NCI-H2227 (cell line): ENCODE measurements at regions not wholly inside any gene's neighbourhood (a gene's known extent, or its start where the extent isn't known, plus 50 kb on each side); places are given as distances from the start of the nearest gene placed in this dataset.

ENCODE experiments used
- DNase-seq: peaks from one replicate; lab custom pipeline; 2025; ENCODE audit not compliant: unreplicated experiment; lab: John Stamatoyannopoulos, UW

DNA sequence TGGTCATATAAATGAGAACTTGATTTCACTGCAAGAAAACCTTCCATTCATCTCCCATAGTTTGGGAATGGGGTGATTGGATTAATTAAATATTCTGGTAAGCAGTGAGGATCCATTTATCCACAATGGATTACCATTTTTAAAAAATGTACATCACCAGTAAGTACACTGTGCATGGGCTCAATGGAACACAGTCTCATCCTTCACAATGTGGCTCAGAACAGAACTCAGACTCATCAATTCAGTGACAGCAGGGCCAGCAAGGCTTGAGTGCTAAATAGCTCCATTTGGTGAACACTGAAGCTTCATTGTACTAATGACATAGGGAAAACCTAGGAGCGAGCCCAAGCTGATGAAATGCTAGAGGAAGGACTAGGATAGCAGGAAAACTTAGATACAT is 223.8 kb downstream of the CMPK2 start:
- DNase-seq: no peak

- DNase-seq: no peak
These were observed 221.4 kb downstream of the CMPK2 start for GRCh38 chr2:6644261-6644660.

- DNase-seq: no peak
These were observed 220.7 kb downstream of the CMPK2 start for GRCh38 chr2:6645004-6645403.

- DNase-seq: no peak
These were observed 220.0 kb downstream of the CMPK2 start for GRCh38 chr2:6645672-6646071.

- no peak for DNase-seq
These were observed 218.7 kb downstream of the CMPK2 start for GRCh38 chr2:6647046-6647445.

- no peak for DNase-seq
These were observed 217.0 kb downstream of the CMPK2 start for GRCh38 chr2:6648596-6649247.

GRCh38 chr2:6650311-6650710 is 215.4 kb downstream of the CMPK2 start:
- DNase-seq: no peak

DNA sequence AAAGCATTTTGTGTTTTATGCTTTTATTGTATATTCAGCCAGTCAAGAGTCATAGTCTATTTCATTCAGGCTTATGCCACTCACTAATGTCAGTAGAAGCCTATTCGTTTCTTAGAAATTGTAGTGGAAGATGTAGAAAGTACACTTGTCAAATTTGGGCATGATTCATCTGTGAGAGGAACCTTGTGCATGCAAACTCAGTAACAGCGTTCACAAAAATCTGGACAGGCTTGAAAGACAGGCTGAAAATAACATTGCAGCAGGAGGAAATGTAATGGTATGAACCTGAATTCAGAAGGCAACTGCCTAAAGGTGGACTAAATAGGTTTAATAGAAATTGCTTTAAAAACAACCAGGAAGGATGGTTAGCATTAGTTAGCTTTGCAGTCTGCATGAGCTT is 213.5 kb downstream of the CMPK2 start:
- DNase-seq: no peak

- peak; percentile 44 for DNase-seq
These were observed 212.4 kb downstream of the CMPK2 start for GRCh38 chr2:6653281-6653750.

GRCh38 chr2:6654279-6654678 is 211.4 kb downstream of the CMPK2 start:
- DNase-seq: no peak

- DNase-seq: no peak
These were observed 209.1 kb downstream of the CMPK2 start for GRCh38 chr2:6656633-6657032.

DNA sequence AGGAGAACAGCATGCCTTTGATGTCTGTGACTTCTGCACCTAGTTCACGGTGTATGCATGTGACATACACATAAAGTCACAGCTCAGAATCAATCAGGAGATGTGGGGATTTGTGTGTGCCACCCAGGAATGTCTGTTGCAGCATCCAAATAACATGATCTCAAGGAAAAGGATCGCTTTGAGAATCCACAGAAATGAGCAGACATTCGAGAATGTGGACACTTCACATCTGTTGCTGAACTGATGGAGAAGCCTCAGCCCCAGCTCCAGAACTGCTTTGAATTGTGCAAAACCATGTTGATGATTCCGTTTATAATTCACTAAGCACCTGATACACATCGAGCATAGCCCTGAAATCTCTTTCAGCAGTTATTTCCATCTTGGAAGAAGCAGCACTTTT is 208.6 kb downstream of the CMPK2 start:
- no peak for DNase-seq

DNA sequence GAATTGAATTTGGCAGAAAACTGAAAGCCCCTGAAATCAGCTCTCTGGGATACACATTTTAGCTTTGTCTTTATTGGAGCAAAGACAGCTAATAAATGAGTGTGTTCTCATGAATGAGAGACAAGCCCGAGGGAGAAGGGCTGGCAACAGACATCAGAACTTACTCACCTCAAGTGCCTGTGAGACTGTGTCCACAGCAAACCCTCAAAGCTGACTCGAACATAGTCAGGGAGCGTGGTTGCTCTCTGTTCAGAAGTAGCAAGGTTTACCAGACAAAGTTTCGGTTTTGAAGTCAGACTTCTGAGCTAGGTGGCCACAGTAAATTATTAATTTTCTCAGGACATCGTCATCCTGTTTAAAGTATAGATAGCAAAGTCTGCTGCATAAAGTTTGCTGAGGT is 207.9 kb downstream of the CMPK2 start:
- no peak for DNase-seq

DNA sequence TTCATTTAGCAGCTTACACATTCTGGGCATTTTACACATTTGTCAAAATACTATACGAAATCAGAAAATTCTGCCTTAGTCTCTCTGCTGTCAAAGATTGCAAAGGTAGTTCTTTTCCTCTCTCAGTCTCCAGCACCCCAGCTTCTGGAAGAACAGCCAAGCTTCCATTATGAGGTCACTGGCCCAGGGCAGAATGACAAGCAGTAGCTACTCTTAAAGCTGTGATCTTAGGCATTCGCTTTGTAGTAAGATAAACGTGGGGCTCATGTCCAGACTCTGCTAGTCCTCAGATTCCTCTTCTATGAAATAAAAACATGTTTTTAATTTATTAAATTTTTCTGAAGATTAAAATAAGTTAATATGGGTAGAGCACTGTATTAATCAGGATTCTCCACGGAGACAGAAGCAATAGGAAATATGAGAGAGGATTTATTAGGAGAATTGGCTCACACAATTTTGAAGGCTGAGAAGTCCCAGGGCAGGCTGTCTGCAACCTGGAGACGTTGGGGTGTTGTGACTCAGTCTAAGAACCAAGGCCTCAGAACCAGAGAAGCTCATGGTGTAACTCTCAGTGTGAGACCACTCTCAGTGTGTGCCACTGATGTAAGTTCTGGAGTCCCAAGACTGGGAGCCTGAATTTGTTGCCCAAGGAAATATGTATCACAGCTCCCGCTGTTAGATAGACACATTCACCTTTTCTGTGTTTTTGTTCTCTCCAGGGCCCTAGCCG is 201.2 kb downstream of the CMPK2 start:
- DNase-seq: no peak

DNA sequence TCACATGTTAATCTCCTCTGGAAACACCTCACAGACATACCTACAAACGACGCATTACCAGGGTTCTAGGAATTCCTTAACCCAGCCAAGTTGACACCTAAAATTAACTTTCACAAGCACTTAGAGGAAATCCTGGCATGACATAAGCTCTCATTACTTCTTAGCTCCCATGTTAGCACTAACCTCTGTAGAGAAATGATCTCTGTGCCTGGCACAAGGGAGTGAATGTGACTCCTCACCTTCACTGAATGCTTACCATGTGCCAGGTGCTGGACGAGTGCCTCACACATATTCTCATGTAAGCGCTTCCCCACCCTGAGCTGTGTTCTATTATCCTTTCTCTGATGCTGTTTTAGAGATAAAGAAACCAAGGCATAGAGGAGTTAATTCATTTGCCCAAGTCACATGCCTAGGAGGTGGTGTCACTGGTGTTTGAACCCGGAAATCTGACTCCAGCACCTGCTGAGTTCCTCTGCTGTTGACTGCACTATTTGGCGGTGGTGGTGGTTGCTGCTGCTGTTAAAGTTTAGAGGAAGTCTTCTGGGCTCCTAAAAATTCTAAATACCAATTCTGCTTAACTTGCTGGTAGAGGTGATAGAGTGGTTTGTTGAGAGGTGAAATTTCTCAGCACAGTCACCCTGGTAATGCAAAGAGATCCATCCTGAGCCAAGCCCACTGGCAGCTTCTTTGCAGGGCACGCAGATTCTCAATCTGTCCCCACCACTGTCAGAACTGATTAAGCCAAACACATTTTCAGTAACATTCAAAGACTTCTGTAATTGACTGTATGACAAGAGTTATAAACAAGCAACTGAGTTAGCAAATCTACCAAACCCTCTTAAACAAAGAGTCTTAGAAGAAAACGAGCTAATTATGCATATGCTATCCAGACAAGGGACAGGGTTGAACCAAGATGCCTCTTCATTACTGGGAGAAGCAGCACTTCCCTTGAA is 200.3 kb downstream of the CMPK2 start:
- DNase-seq: no peak

DNA sequence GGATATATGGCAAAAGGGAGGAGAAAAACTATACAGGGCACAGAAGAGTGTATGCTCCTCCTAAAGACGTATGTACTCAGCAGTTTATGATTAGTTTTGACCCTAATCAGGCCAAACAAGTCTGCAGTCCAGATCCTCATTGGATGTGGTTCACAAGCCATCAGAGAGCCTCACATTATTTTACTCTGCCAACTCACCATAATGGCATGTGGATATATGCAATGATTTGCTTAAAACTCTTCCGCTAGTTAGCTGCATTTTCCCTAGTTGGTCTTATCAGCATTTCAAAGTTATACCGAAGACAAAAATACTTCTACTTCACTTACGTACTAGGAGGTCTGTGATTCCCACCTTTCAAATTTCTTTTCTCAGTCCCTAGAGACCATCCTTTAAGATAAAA is 198.4 kb downstream of the CMPK2 start:
- no peak for DNase-seq

DNA sequence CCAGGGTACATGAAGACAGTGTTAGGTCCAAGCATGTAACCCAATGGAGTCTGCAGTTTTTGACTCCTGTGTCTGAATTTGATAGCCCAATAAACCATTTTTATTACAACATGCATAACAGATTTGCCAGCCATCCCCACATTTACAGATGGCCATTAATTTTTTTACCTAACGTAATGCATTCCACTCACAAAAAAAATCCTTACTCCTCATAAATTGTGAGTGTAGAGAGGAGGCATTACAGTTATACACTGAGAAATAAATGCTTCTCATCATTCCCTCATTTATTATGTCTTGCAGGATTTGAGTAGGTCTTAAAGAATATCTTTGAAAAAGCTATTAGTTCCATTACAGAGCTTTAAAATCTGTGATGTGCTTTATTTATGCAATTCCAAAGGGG is 193.8 kb downstream of the CMPK2 start:
- no peak for DNase-seq

DNA sequence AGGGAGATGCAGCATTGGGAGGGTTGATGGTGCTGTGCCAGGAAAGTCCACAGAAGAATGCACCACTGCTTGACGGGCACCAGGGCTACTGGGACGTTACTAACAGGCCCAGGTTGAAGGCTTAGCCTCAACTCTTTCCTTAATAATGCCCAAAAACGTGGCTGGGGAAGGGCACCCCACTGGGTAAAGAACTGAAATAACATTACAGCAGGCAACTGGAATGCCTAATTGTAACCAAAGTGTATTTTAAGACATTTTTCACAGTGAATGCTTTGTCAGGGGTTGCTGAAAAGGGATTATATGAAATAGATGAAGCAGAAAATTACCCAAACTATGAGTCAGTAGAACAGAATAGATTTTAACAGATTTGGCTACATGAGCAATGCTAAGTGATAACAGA is 191.3 kb downstream of the CMPK2 start:
- DNase-seq: no peak

DNA sequence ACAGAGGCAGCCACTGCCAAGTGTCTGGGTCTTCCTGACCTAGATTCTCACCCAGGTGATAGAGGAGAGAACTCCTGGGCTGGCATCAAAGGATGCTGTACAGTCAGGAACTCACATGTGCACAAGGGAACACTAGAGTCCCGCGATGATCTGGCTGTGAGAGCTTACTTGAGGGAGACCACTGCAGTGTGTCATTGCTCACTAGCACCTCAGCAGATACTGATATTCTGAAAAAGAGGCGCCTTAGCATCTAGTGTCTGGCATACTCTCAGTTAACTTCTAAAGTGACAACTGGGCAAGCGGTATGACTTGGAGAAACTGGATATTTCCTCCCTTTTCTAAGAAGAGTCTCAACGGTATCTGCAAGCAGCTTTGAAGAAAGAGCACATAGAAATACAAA is 189.9 kb downstream of the CMPK2 start:
- DNase-seq: no peak

DNA sequence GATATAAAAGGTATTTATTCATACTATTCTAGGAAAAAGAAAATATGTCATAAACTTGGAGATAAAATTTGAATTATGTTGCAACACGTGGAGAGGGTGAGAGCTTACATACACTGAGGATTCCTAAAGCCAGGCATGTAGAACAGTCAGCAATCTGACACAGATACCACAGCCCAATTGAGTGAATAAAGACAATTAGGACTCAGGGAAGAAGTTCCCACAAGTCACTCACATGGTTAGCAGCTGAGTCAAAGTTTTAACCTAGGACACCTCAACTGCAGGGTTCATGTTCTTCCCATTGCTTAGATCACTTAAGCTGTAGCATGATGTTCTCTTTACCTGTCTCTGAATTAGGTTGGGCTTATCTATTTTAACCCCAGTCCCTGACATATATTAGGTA is 189.5 kb downstream of the CMPK2 start:
- no peak for DNase-seq

DNA sequence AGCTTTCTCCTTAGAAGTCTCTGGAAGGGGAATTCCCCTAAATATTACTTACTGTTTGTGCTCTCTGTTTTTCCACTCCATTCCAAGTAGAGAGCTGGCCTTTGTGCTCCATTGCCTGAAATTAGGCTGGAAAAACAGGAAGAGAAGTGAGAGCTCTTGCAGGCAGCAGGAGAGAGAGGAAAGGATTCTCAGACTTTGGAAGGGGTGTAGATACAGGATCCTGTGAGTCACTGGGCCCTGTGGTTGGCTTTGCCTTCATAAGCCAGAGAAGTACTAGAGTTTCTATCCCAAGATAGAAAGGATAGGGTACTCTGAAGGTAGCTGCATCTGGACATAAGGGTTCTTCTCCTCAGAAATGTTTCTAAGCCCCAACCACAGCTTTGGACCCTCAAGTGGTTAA is 188.9 kb downstream of the CMPK2 start:
- DNase-seq: no peak

DNA sequence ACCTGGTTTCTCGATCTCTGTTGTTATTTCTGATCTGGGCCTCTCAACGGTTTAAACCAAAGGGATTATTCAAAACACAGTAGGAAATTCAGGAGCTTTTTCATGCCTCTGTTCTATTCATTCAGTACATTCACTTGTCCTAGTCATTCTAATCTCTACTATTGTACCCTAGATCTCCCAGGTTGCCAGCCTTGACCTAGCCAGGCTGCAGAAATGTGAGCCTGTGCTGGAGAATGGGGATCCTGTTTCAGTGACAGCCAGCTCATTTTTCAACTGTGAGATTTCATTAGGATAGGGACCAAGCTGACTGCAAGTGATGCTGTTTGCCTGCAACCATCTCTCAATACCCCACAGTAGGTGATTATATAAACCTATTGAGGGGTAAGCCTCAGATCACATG is 186.2 kb downstream of the CMPK2 start:
- DNase-seq: no peak
